HL-60 (cell line): ENCODE measurements at regions not wholly inside any gene's neighbourhood (a gene's known extent, or its start where the extent isn't known, plus 50 kb on each side); places are given as distances from the start of the nearest gene placed in this dataset.

Experiments
- DNase-seq, 2 experiments: peaks; one replicate each; pipeline ENCODE4 v3.0.0-alpha.2; 2010 to 2020; ENCODE audit warnings: low read depth in 1 of 2, low spot score in 1 of 2
- H3K27ac ChIP-seq: fragments of 250-450 bp; sonication (Bioruptor Pico); replicated peaks from 2 replicates; pipeline ENCODE4 v1.5.1; 2020; ENCODE audit warnings: mild to moderate bottlenecking, moderate library complexity
- H3K27me3 ChIP-seq: fragments of 250-450 bp; sonication (Bioruptor Pico); 2 replicates; pipeline ENCODE4 v1.5.1; 2021; ENCODE audit warnings: mild to moderate bottlenecking, moderate library complexity; ENCODE audit not compliant: insufficient read depth, poor library complexity, severe bottlenecking
- H3K4me3 ChIP-seq: replicated peaks from 2 replicates; pipeline ENCODE4 v1.5.1; 2011; ENCODE audit warnings: mild to moderate bottlenecking, control low read depth, low read length; ENCODE audit not compliant: insufficient read depth
- CTCF ChIP-seq: IDR thresholded peaks from one replicate; pipeline ENCODE4 v1.5.1; 2011; ENCODE audit warnings: low read length, control low read depth, inconsistent platforms; ENCODE audit not compliant: insufficient read depth
- GABPA ChIP-seq: IDR thresholded peaks from 2 replicates; pipeline ENCODE4 v1.6.1; 2012; ENCODE audit warnings: low read depth
- POLR2AphosphoS5 ChIP-seq: IDR thresholded peaks from 2 replicates; pipeline ENCODE4 v1.6.1; 2012; ENCODE audit warnings: low read depth
- REST ChIP-seq: IDR thresholded peaks from 2 replicates; pipeline ENCODE4 v1.6.1; 2012; ENCODE audit warnings: low read depth; ENCODE audit not compliant: insufficient replicate concordance
- SPI1 ChIP-seq: IDR thresholded peaks from 2 replicates; pipeline ENCODE4 v1.6.1; 2012; ENCODE audit warnings: low read depth, mild to moderate bottlenecking, borderline replicate concordance

GRCh38 chr2:163319006-163319405 is 416.8 kb downstream of the FIGN start:
- Histone ChIP-seq H3K4me3 (no peak overlapping the region), H3K27ac (no peak overlapping the region), H3K27me3 (no peaks in the 10 kb centered on the region)
- TF ChIP-seq POLR2AphosphoS5, result no peak
- no peak for TF ChIP-seq REST
- TF ChIP-seq CTCF, result no peak
- TF ChIP-seq SPI1, result no peak
- TF ChIP-seq GABPA, result no peak
- DNase-seq, result peak in 1 of 2 experiments; percentile 38

GRCh38 chr2:163314712-163315111 is 421.1 kb downstream of the FIGN start:
- no peak for TF ChIP-seq SPI1
- TF ChIP-seq REST, result no peak
- no peak for TF ChIP-seq GABPA
- TF ChIP-seq POLR2AphosphoS5, result no peak
- TF ChIP-seq CTCF, result no peak
- H3K27ac ChIP-seq, result no peak overlapping the region
- no peak overlapping the region for H3K4me3 ChIP-seq
- H3K27me3 ChIP-seq, result no peaks in the 10 kb centered on the region
- DNase-seq, result no peak

GRCh38 chr2:163312713-163313112 is 423.1 kb downstream of the FIGN start:
- Histone ChIP-seq H3K27me3 (no peaks in the 10 kb centered on the region), H3K27ac (no peak overlapping the region), H3K4me3 (no peak overlapping the region)
- no peak for TF ChIP-seq GABPA
- no peak for DNase-seq

- Histone ChIP-seq H3K27ac (no peak overlapping the region), H3K27me3 (no peaks in the 10 kb centered on the region), H3K4me3 (no peak overlapping the region)
- TF ChIP-seq GABPA (no peak), REST (no peak), SPI1 (no peak), POLR2AphosphoS5 (no peak), CTCF (no peak)
- DNase-seq, result no peak
Measured at GRCh38 chr2:163306647-163307046, 429.2 kb downstream of the FIGN start.
